Ectodermal cell (in vitro differentiated cells): ENCODE measurements at regions not wholly inside any gene's neighbourhood (a gene's known extent, or its start where the extent isn't known, plus 50 kb on each side); places are given as distances from the start of the nearest gene placed in this dataset.

Source experiments
- H3K27ac ChIP-seq: 2 replicates; pipeline ENCODE4 v1.7.0; 2013; ENCODE audit warnings: mild to moderate bottlenecking, low read depth, low read length; ENCODE audit not compliant: insufficient read depth, poor library complexity, severe bottlenecking
- H3K27me3 ChIP-seq: 2 replicates; pipeline ENCODE4 v1.7.0; 2013; ENCODE audit warnings: mild to moderate bottlenecking, low read length; ENCODE audit not compliant: insufficient read depth, control insufficient read depth, poor library complexity, severe bottlenecking
- H3K36me3 ChIP-seq: one replicate; pipeline ENCODE4 v1.7.0; 2013; ENCODE audit warnings: low read length; ENCODE audit not compliant: control insufficient read depth, insufficient read depth
- H3K4me1 ChIP-seq: one replicate; pipeline ENCODE4 v1.7.0; 2013; ENCODE audit warnings: low read length; ENCODE audit not compliant: control insufficient read depth, insufficient read depth
- H3K4me3 ChIP-seq: 2 replicates; pipeline ENCODE4 v1.7.0; 2013; ENCODE audit warnings: low read depth, low read length, control low read depth; ENCODE audit not compliant: insufficient read depth
- H3K9me3 ChIP-seq: 2 replicates; pipeline ENCODE4 v1.7.0; 2013; ENCODE audit warnings: mild to moderate bottlenecking, low read length, moderate library complexity; ENCODE audit not compliant: control insufficient read depth
- WGBS, 2 experiments: methylation state at CpG; one replicate each; pipeline ENCODE4 v1.1.7; 2013; ENCODE audit warnings: missing lambda C conversion rate in 2 of 2; 5-methylcytosine and 5-hydroxymethylcytosine counted together

GRCh38 chr2:220157312-220157711 is 529.9 kb downstream of the SLC4A3 start:
- Histone ChIP-seq H3K4me1 (no peaks in the 10 kb centered on the region), H3K27me3 (no peaks in the 10 kb centered on the region), H3K9me3 (no peaks in the 10 kb centered on the region), H3K36me3 (no peaks in the 10 kb centered on the region), H3K4me3 (no peak overlapping the region), H3K27ac (no peak overlapping the region)
- WGBS, 2 experiments, result 91 to 100% methylated on average over 3 of the region's 3 CpGs

DNA sequence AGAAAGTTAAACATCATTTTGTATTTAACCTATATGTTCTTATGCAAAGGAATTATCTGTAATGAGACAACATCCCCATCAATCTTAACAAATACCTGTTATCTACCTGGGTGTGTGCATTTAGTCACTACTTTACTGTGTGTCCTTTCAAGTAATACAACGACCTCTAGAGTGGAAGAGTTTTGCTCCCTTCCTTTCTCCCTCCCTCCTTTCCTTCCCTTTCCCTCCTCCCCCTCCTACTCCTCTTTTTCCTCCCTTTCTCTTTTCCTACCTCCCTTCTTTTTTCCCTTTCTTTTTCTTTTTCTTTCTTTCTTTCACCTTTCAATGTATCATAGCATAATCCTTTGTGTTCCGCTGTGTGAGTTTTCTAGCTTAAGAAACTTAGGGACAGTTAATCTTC is 532.3 kb downstream of the SLC4A3 start:
- WGBS, 2 experiments, result 87 to 93% methylated on average over 2 of the region's 2 CpGs
- Histone ChIP-seq H3K27me3 (no peaks in the 10 kb centered on the region), H3K4me3 (no peak overlapping the region), H3K4me1 (no peaks in the 10 kb centered on the region), H3K36me3 (no peaks in the 10 kb centered on the region), H3K27ac (no peak overlapping the region), H3K9me3 (no peaks in the 10 kb centered on the region)

DNA sequence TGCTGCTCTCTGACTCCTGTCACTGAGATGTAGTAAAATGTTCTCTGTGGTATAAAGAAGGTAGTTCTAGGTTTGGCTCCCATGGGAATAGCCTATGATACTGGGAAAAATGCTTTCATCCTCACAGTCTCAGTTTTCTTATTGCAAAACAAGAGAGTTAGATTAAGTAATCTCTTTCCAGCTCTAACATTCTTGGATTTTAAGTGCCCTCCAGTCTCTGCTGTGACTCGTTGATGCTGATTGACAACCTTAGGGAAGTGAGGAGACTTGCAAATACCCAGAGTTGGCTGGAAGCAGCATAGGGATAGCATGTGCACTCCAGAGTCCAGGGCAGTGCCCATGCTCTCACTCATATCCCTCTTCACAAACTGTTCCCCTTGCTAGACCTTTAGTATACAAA is 534.9 kb downstream of the SLC4A3 start:
- Histone ChIP-seq H3K36me3 (no peaks in the 10 kb centered on the region), H3K4me3 (no peak overlapping the region), H3K4me1 (no peaks in the 10 kb centered on the region), H3K9me3 (no peaks in the 10 kb centered on the region), H3K27ac (no peak overlapping the region), H3K27me3 (no peaks in the 10 kb centered on the region)
- 69 to 76% methylated on average over 1 of the region's 1 CpG for WGBS, 2 experiments

DNA sequence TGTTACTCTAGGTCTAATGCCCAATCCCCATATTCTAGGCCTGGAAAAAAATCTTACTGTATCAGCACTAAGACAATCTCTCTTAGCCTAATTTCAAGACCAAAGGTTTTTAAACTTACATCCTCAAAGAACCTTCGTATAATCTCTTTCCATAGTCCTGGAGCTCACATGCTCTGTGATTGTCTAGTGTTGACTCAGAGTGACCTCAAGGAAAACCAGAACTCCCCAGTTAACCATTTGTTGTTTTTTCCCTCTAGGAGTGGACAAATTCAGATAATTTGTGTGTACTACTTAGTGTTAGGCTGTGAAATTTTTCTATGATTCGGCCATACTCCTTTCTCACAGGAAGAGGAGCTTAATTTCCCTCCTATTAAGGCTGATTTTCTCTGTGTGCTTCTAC is 536.1 kb downstream of the SLC4A3 start:
- Histone ChIP-seq H3K36me3 (no peaks in the 10 kb centered on the region), H3K27me3 (no peaks in the 10 kb centered on the region), H3K9me3 (no peaks in the 10 kb centered on the region), H3K4me1 (no peaks in the 10 kb centered on the region), H3K27ac (no peak overlapping the region), H3K4me3 (no peak overlapping the region)
- WGBS, 2 experiments, result 94 to 100% methylated on average over 1 to 2 of the region's 2 CpGs

DNA sequence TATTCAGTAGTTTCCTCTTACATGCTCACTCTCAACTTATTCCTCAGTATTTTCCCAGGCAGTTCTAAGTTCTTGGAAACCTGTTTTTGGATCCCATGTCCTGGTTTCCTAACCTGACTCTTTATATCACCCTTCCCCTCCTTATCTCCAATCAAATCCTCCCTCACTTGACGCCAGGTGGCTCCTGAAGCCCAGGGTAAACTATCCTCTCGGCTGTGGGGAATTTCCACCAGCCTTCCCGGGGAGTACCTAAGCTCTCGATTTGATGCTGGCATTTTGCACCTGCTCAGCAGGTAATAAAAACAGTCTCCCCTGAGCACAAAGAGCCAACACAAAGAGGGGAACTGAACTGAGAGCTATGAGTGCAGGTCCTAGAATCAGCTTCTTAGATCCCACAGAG is 538.0 kb downstream of the SLC4A3 start:
- H3K36me3 ChIP-seq, result no peaks in the 10 kb centered on the region
- WGBS, 2 experiments, result 59 to 75% methylated on average over 4 of the region's 4 CpGs
- H3K27me3 ChIP-seq, result no peaks in the 10 kb centered on the region
- H3K9me3 ChIP-seq, result no peaks in the 10 kb centered on the region
- H3K27ac ChIP-seq, result no peak overlapping the region
- H3K4me3 ChIP-seq, result no peak overlapping the region
- H3K4me1 ChIP-seq, result no peaks in the 10 kb centered on the region

GRCh38 chr2:220166616-220167015 is 539.2 kb downstream of the SLC4A3 start:
- no peaks in the 10 kb centered on the region for H3K27me3 ChIP-seq
- no peaks in the 10 kb centered on the region for H3K36me3 ChIP-seq
- 93 to 96% methylated on average over 3 of the region's 3 CpGs for WGBS, 2 experiments
- H3K27ac ChIP-seq, result no peak overlapping the region
- no peaks in the 10 kb centered on the region for H3K4me1 ChIP-seq
- no peaks in the 10 kb centered on the region for H3K9me3 ChIP-seq
- H3K4me3 ChIP-seq, result no peak overlapping the region

GRCh38 chr2:220167956-220168355 is 540.5 kb downstream of the SLC4A3 start:
- WGBS, 2 experiments, result 82 to 91% methylated on average over 4 of the region's 4 CpGs
- H3K9me3 ChIP-seq, result no peaks in the 10 kb centered on the region
- H3K4me1 ChIP-seq, result no peaks in the 10 kb centered on the region
- no peak overlapping the region for H3K4me3 ChIP-seq
- no peak overlapping the region for H3K27ac ChIP-seq
- no peaks in the 10 kb centered on the region for H3K36me3 ChIP-seq
- no peaks in the 10 kb centered on the region for H3K27me3 ChIP-seq

DNA sequence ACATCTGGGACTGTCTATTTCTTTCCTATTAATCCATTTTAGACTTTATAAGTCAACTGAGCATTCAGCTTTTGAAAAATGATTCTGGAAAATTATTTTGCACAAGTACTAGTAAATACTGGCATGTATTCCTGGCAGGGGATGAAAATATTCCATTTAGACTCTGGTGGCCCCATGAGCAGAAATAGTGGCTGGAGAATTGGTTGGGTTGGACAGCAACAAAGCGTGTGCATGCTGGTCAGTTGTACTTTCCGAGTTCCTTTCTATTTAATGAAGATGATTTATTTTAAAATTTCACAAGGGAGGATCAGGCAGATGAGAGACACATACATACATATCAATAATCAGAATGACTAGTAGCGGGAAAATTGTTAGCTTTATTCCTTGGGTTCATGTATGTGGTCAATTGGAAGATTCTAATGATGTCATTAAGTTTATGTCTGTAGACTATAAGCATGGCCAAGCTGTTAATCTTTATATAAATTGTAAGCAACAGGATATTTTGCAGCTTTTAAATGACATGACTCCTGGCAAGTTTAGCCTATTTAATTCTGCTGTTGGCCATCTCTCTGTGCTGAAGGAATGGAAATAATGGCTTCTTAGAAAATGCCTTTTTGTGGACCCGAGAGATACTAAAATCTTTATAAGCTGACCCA is 541.6 kb downstream of the SLC4A3 start:
- Histone ChIP-seq H3K4me1 (no peaks in the 10 kb centered on the region), H3K36me3 (no peaks in the 10 kb centered on the region), H3K4me3 (no peak overlapping the region), H3K9me3 (no peaks in the 10 kb centered on the region), H3K27me3 (no peaks in the 10 kb centered on the region), H3K27ac (no peak overlapping the region)
- 94 to 97% methylated on average over 2 to 3 of the region's 4 CpGs for WGBS, 2 experiments

GRCh38 chr2:220174826-220175225 is 547.4 kb downstream of the SLC4A3 start:
- WGBS, 2 experiments, result 97 to 100% methylated on average over 2 of the region's 2 CpGs
- Histone ChIP-seq H3K27me3 (no peaks in the 10 kb centered on the region), H3K9me3 (no peaks in the 10 kb centered on the region), H3K4me1 (no peaks in the 10 kb centered on the region), H3K36me3 (no peaks in the 10 kb centered on the region), H3K4me3 (no peak overlapping the region), H3K27ac (no peak overlapping the region)

- Histone ChIP-seq H3K9me3 (no peaks in the 10 kb centered on the region), H3K27ac (no peak overlapping the region), H3K27me3 (no peaks in the 10 kb centered on the region), H3K4me3 (no peak overlapping the region), H3K36me3 (no peaks in the 10 kb centered on the region), H3K4me1 (no peaks in the 10 kb centered on the region)
- WGBS, 2 experiments, result 93 to 98% methylated on average over 2 of the region's 2 CpGs
Observed at GRCh38 chr2:220175967-220176366, 548.5 kb downstream of the SLC4A3 start.
